GM18502 (cell line): ENCODE measurements at regions not wholly inside any gene's neighbourhood (a gene's known extent, or its start where the extent isn't known, plus 50 kb on each side); places are given as distances from the start of the nearest gene placed in this dataset.

Experiments used
- ATAC-seq: cut with Tn5 transposase; IDR thresholded peaks from one replicate; pipeline ENCODE4 v1.9.1; 2021; ENCODE audit warnings: mild to moderate bottlenecking; ENCODE audit not compliant: unreplicated experiment, poor library complexity

GRCh38 chr4:123893011-123893981 is 496.7 kb downstream of the SPRY1 start:
- ATAC-seq: no peak

GRCh38 chr4:123896446-123897071 is 500.0 kb downstream of the SPRY1 start:
- ATAC-seq: no peak

GRCh38 chr4:123898946-123899666 is 502.5 kb downstream of the SPRY1 start:
- no peak for ATAC-seq

- no peak for ATAC-seq
Measured at GRCh38 chr4:123904882-123905281, 508.3 kb downstream of the SPRY1 start.

GRCh38 chr4:123913598-123913997 is 517.0 kb downstream of the SPRY1 start:
- ATAC-seq: no peak

- ATAC-seq: no peak
Measured at GRCh38 chr4:123916821-123917220, 520.2 kb downstream of the SPRY1 start.

GRCh38 chr4:123919576-123920098 is 523.0 kb downstream of the SPRY1 start:
- ATAC-seq: no peak

- ATAC-seq: no peak
Measured at GRCh38 chr4:123921339-123921738, 524.7 kb downstream of the SPRY1 start.

- no peak for ATAC-seq
Measured at GRCh38 chr4:123922847-123923246, 526.3 kb downstream of the SPRY1 start.

- ATAC-seq: no peak
Measured at GRCh38 chr4:123924536-123924935, 527.9 kb downstream of the SPRY1 start.

GRCh38 chr4:123929565-123929964 is 533.0 kb downstream of the SPRY1 start:
- ATAC-seq: no peak

- no peak for ATAC-seq
Measured at GRCh38 chr4:123930996-123931395, 534.4 kb downstream of the SPRY1 start.

- no peak for ATAC-seq
Measured at GRCh38 chr4:123934096-123934495, 537.5 kb downstream of the SPRY1 start.

- no peak for ATAC-seq
Measured at GRCh38 chr4:123936621-123937043, 540.0 kb downstream of the SPRY1 start.

- ATAC-seq: no peak
Measured at GRCh38 chr4:123937581-123937980, 541.0 kb downstream of the SPRY1 start.

GRCh38 chr4:123939621-123940020 is 543.0 kb downstream of the SPRY1 start:
- ATAC-seq: no peak

- no peak for ATAC-seq
Measured at GRCh38 chr4:123940604-123941003, 544.0 kb downstream of the SPRY1 start.

- ATAC-seq: no peak
Measured at GRCh38 chr4:123941306-123941705, 544.7 kb downstream of the SPRY1 start.

- no peak for ATAC-seq
Measured at GRCh38 chr4:123943976-123944375, 547.4 kb downstream of the SPRY1 start.

- ATAC-seq: no peak
Measured at GRCh38 chr4:123945301-123945700, 548.7 kb downstream of the SPRY1 start.

- no peak for ATAC-seq
Measured at GRCh38 chr4:123950530-123950929, 553.9 kb downstream of the SPRY1 start.
